Panc1 (cell line): ENCODE measurements at regions not wholly inside any gene's neighbourhood (a gene's known extent, or its start where the extent isn't known, plus 50 kb on each side); places are given as distances from the start of the nearest gene placed in this dataset.
"Not testable (repeated sequence)": the region's sequence is repeated elsewhere in the genome, so short reads cannot be mapped to it uniquely, and the experiment has no call there.

Source experiments
- CTCF ChIP-seq: fragments of 450-650 bp; IDR thresholded peaks from 2 replicates; pipeline ENCODE4 v1.5.1; 2017; ENCODE audit warnings: mild to moderate bottlenecking
- POLR2AphosphoS5 ChIP-seq: IDR thresholded peaks from 2 replicates; pipeline ENCODE4 v1.6.1; 2012; ENCODE audit warnings: mild to moderate bottlenecking, low read depth, low read length, moderate library complexity
- REST ChIP-seq, 2 experiments: IDR thresholded peaks; 2 replicates each; pipeline ENCODE4 v1.6.1; 2011 to 2012; ENCODE audit warnings: low read depth in 2 of 2, control low read depth in 1 of 2, low read length in 1 of 2, mild to moderate bottlenecking in 1 of 2, moderate library complexity in 1 of 2; ENCODE audit not compliant: insufficient read depth in 1 of 2
- SIN3A ChIP-seq: IDR thresholded peaks from 2 replicates; pipeline ENCODE4 v1.6.1; 2012; ENCODE audit warnings: low read depth, mild to moderate bottlenecking, low read length, moderate library complexity, borderline replicate concordance; ENCODE audit not compliant: insufficient read depth
- TCF7L2 ChIP-seq: IDR thresholded peaks from 2 replicates; pipeline ENCODE4 v1.6.1; 2011; ENCODE audit warnings: mild to moderate bottlenecking, low read depth, low read length, inconsistent platforms

GRCh38 chr2:97332184-97332583 is 219.2 kb downstream of the ANKRD36 start:
- not testable (repeated sequence) for TF ChIP-seq CTCF; REST (IDR thresholded peaks at IDR 0.05; ENCODE audit: insufficient read depth in 1 of 2, low read depth in 2 of 2, low read length in 1 of 2); POLR2AphosphoS5; TCF7L2; SIN3A
